Caco-2 (cell line): ENCODE measurements at regions not wholly inside any gene's neighbourhood (a gene's known extent, or its start where the extent isn't known, plus 50 kb on each side); places are given as distances from the start of the nearest gene placed in this dataset.

Source experiments
- BruUV-seq: library from RNA; stranded (reverse); fragments of 400-500 nt; replicated peaks from 2 replicates; lab custom pipeline; 2021; lab: Mats Ljungman, UMichigan
- CTCF ChIA-PET: fragments of 300-600 bp; sonication (Branson Sonifier 250); formaldehyde crosslinking; loops from one replicate; lab custom pipeline; 2022; ENCODE audit warnings: antibody characterized with exemption; lab: Charles Lee
- POLR2A ChIA-PET: fragments of 300-600 bp; sonication (Branson Sonifier 250); formaldehyde crosslinking; loops from one replicate; lab custom pipeline; 2022; ENCODE audit warnings: antibody characterized with exemption; lab: Charles Lee
- DNase-seq, 2 experiments: peaks; one replicate each; pipeline versions ENCODE4 v3.0.0 to v3.0.0-alpha.2; 2020 to 2022
- H3K27me3 ChIP-seq: replicated peaks from 2 replicates; pipeline ENCODE4 v1.6.0; 2011; ENCODE audit warnings: low read length; ENCODE audit not compliant: control insufficient read depth, insufficient read depth
- H3K36me3 ChIP-seq: 2 replicates; pipeline ENCODE4 v1.5.1; 2011; ENCODE audit warnings: low read length; ENCODE audit not compliant: control insufficient read depth, insufficient read depth
- H3K4me1 ChIP-seq: fragments of 250-450 bp; sonication (Bioruptor Pico); 2 replicates; pipeline ENCODE4 v1.5.1; 2020; ENCODE audit warnings: mild to moderate bottlenecking
- H3K4me3 ChIP-seq: 2 replicates; pipeline ENCODE4 v1.5.1; 2011; ENCODE audit warnings: low read depth, mild to moderate bottlenecking, control low read depth, low read length
- H3K9me3 ChIP-seq: fragments of 250-450 bp; sonication (Bioruptor Pico); 2 replicates; pipeline ENCODE4 v1.5.1; 2020; ENCODE audit warnings: mild to moderate bottlenecking, moderate library complexity
- H3K27ac Mint-ChIP-seq: one replicate; pipeline ENCODE4 v1.8.0; 2022; ENCODE audit warnings: mixed read lengths; ENCODE audit not compliant: unreplicated experiment
- H3K27me3 Mint-ChIP-seq: one replicate; pipeline ENCODE4 v1.8.0; 2022; ENCODE audit warnings: mixed read lengths; ENCODE audit not compliant: insufficient read depth, unreplicated experiment
- H3K36me3 Mint-ChIP-seq: one replicate; pipeline ENCODE4 v1.8.0; 2022; ENCODE audit warnings: mild to moderate bottlenecking, mixed read lengths; ENCODE audit not compliant: insufficient read depth, unreplicated experiment
- H3K4me1 Mint-ChIP-seq: one replicate; pipeline ENCODE4 v1.8.0; 2022; ENCODE audit warnings: low read depth, mixed read lengths; ENCODE audit not compliant: unreplicated experiment
- H3K4me3 Mint-ChIP-seq: one replicate; pipeline ENCODE4 v1.8.0; 2022; ENCODE audit warnings: mild to moderate bottlenecking, moderate library complexity, mixed read lengths; ENCODE audit not compliant: unreplicated experiment
- H3K9me3 Mint-ChIP-seq: one replicate; pipeline ENCODE4 v1.8.0; 2022; ENCODE audit warnings: mixed read lengths; ENCODE audit not compliant: unreplicated experiment
- CTCF ChIP-seq, 2 experiments: fragments of 200-600 bp in 1 of 2; IDR thresholded peaks; 1 replicate in 1 of 2; 2 replicates in 1 of 2; pipeline versions ENCODE4 v1.5.1 to v1.8.0; 2011 to 2022; ENCODE audit warnings: antibody characterized with exemption in 1 of 2, control low read depth in 1 of 2, inconsistent platforms in 1 of 2, low read depth in 1 of 2, low read length in 1 of 2, mild to moderate bottlenecking in 1 of 2, moderate library complexity in 1 of 2; ENCODE audit not compliant: insufficient read depth in 1 of 2, severe bottlenecking in 1 of 2, unreplicated experiment in 1 of 2
- intact Hi-C: fragments of 100-400 bp; cut with micrococcal nuclease; formaldehyde crosslinking; loops from one replicate; pipeline ENCODE4 v1.10.0; 2022; ENCODE audit not compliant: unreplicated experiment

- intact Hi-C loops, result no loop called here
- CTCF ChIA-PET, result no interaction called here
- no peaks in the 10 kb centered on the region for H3K36me3 Mint-ChIP-seq
- H3K4me1 Mint-ChIP-seq, result no peaks in the 10 kb centered on the region
- Histone ChIP-seq H3K9me3 (no peaks in the 10 kb centered on the region), H3K36me3 (no peaks in the 10 kb centered on the region), H3K27me3 (no peaks in the 10 kb centered on the region), H3K4me3 (no peak overlapping the region), H3K4me1 (no peaks in the 10 kb centered on the region)
- POLR2A ChIA-PET, result no interaction called here
- no peak for TF ChIP-seq CTCF (IDR thresholded peaks at IDR 0.05; ENCODE audit: insufficient read depth in 1 of 2, low read depth in 1 of 2, low read length in 1 of 2, severe bottlenecking in 1 of 2, unreplicated experiment in 1 of 2)
- no TSS peak for BruUV-seq
- H3K9me3 Mint-ChIP-seq, result peaks cover 7% of the 10 kb centered on the region
- no peak overlapping the region for H3K27ac Mint-ChIP-seq
- H3K27me3 Mint-ChIP-seq, result peaks cover 6% of the 10 kb centered on the region
- no peak for DNase-seq
- H3K4me3 Mint-ChIP-seq, result no peak overlapping the region
Observed at GRCh38 chr5:106361905-106362304, 1308.8 kb downstream of the EFNA5 start.

GRCh38 chr5:106331415-106331814 lies 1339.3 kb downstream of the EFNA5 start:
- intact Hi-C loops, result no loop called here
- Mint-ChIP-seq H3K4me3 (no peak overlapping the region), H3K36me3 (no peaks in the 10 kb centered on the region), H3K9me3 (no peaks in the 10 kb centered on the region), H3K27me3 (peaks cover 7% of the 10 kb centered on the region), H3K4me1 (no peaks in the 10 kb centered on the region), H3K27ac (no peak overlapping the region)
- no peak for DNase-seq
- no peak for TF ChIP-seq CTCF (IDR thresholded peaks at IDR 0.05; ENCODE audit: insufficient read depth in 1 of 2, low read depth in 1 of 2, low read length in 1 of 2, severe bottlenecking in 1 of 2, unreplicated experiment in 1 of 2)
- ChIA-PET POLR2A (no interaction called here), CTCF (no interaction called here)
- Histone ChIP-seq H3K27me3 (no peaks in the 10 kb centered on the region), H3K4me1 (no peaks in the 10 kb centered on the region), H3K36me3 (no peaks in the 10 kb centered on the region), H3K9me3 (no peaks in the 10 kb centered on the region), H3K4me3 (no peak overlapping the region)
- no TSS peak for BruUV-seq

- no peaks in the 10 kb centered on the region for H3K9me3 Mint-ChIP-seq
- Histone ChIP-seq H3K27me3 (no peaks in the 10 kb centered on the region), H3K4me1 (no peaks in the 10 kb centered on the region), H3K9me3 (no peaks in the 10 kb centered on the region), H3K36me3 (no peaks in the 10 kb centered on the region), H3K4me3 (no peak overlapping the region)
- H3K4me1 Mint-ChIP-seq, result no peaks in the 10 kb centered on the region
- no peak for TF ChIP-seq CTCF (IDR thresholded peaks at IDR 0.05; ENCODE audit: insufficient read depth in 1 of 2, low read depth in 1 of 2, low read length in 1 of 2, severe bottlenecking in 1 of 2, unreplicated experiment in 1 of 2)
- no peaks in the 10 kb centered on the region for H3K36me3 Mint-ChIP-seq
- intact Hi-C loops, result no loop called here
- H3K27me3 Mint-ChIP-seq, result no peaks in the 10 kb centered on the region
- no TSS peak for BruUV-seq
- H3K27ac Mint-ChIP-seq, result no peak overlapping the region
- no peak overlapping the region for H3K4me3 Mint-ChIP-seq
- POLR2A ChIA-PET, result no interaction called here
- DNase-seq, result no peak
- CTCF ChIA-PET, result no interaction called here
Observed at GRCh38 chr5:106324356-106324755, 1346.4 kb downstream of the EFNA5 start.
